Spleen (tissue), 11 donors: ENCODE measurements at regions not wholly inside any gene's neighbourhood (a gene's known extent, or its start where the extent isn't known, plus 50 kb on each side); places are given as distances from the start of the nearest gene placed in this dataset.

Source experiments
- DNase-seq: peaks from one replicate; pipeline ENCODE4 v3.0.0-alpha.2; 2020
- H3K27ac ChIP-seq, 8 donors: fragments of 200-600 bp; sonication (generic) in 7 of 8; 1 replicate in 4 of 8; 2 replicates in 4 of 8; pipeline versions ENCODE4 v1.5.0 to v1.8.0; 2016 to 2021; ENCODE audit warnings: inconsistent platforms in 4 of 8, mild to moderate bottlenecking in 4 of 8, moderate library complexity in 1 of 8
- H3K27me3 ChIP-seq, 7 donors: fragments of 200-600 bp; sonication (generic) in 6 of 7; replicated peaks in 1 of 7; 1 replicate in 4 of 7; 2 replicates in 3 of 7; pipeline versions ENCODE4 v1.5.0 to v1.8.0; 2016 to 2021; ENCODE audit warnings: inconsistent platforms in 3 of 7, mild to moderate bottlenecking in 1 of 7
- H3K36me3 ChIP-seq, 6 donors: fragments of 200-600 bp; sonication (generic) in 5 of 6; 1 replicate in 4 of 6; 2 replicates in 2 of 6; pipeline versions ENCODE4 v1.5.0 to v1.8.0; 2016 to 2021; ENCODE audit warnings: inconsistent platforms in 2 of 6
- H3K4me1 ChIP-seq, 6 donors: fragments of 200-600 bp; sonication (generic) in 5 of 6; 1 replicate in 3 of 6; 2 replicates in 3 of 6; pipeline versions ENCODE4 v1.5.0 to v1.8.0; 2016 to 2021; ENCODE audit warnings: inconsistent platforms in 3 of 6
- H3K4me3 ChIP-seq, 8 donors: fragments of 200-600 bp; sonication (generic) in 7 of 8; 1 replicate in 4 of 8; 2 replicates in 4 of 8; pipeline versions ENCODE4 v1.5.0 to v1.8.0; 2016 to 2021; ENCODE audit warnings: inconsistent platforms in 4 of 8, mild to moderate bottlenecking in 4 of 8, moderate library complexity in 2 of 8
- H3K9me3 ChIP-seq, 8 donors: fragments of 200-600 bp; sonication (generic) in 7 of 8; 1 replicate in 4 of 8; 2 replicates in 4 of 8; pipeline versions ENCODE4 v1.5.0 to v1.8.0; 2016 to 2021; ENCODE audit warnings: inconsistent platforms in 4 of 8
- CTCF ChIP-seq, 11 experiments: fragments of 200-600 bp in 7 of 11; fragments of 450-650 bp in 4 of 11; sonication (generic) in 4 of 11; IDR thresholded peaks in 8 of 11; conservative IDR thresholded peaks in 3 of 11; 1 replicate in 7 of 11; 2 replicates in 4 of 11; pipeline versions ENCODE4 v1.4.0 to v1.8.0; 2016 to 2021; ENCODE audit warnings: antibody characterized with exemption in 11 of 11, inconsistent platforms in 4 of 11, mild to moderate bottlenecking in 1 of 11
- POLR2A ChIP-seq, 3 donors: fragments of 450-650 bp; IDR thresholded peaks; one replicate each; pipeline ENCODE4 v1.5.1; 2017; ENCODE audit warnings: antibody characterized with exemption in 3 of 3, mild to moderate bottlenecking in 1 of 3
- POLR2AphosphoS5 ChIP-seq, 3 donors: sonication (generic); formaldehyde crosslinking; IDR thresholded peaks; one replicate each; pipeline ENCODE4 v1.5.1; 2017; ENCODE audit warnings: antibody characterized with exemption in 3 of 3
- WGBS, 5 donors: extraction: QIAGEN DNeasy Blood & Tissue Kit in 3 of 5; methylation state at CpG; one replicate each; pipeline versions ENCODE4 v1.1.5 to v1.1.7; 2013 to 2018; 5-methylcytosine and 5-hydroxymethylcytosine counted together
- intact Hi-C: fragments of 100-400 bp; cut with DNase I; formaldehyde crosslinking; loops from one replicate; pipeline ENCODE4 v1.15.0; 2023; ENCODE audit warnings: low total_unique reads
- donor health status: healthy with polysubstance abuse.
- donor health status: DM: no; HTN: no; CAD: no; lungs with moderate emphysema.
- donor health status: DM: no; HTN: no; CAD: no.
- donor health status: Bipolar disorder and iron deficiency.
- donor health status: healthy.
- donor health status: DM: no; HTN: no; CAD: no.
- donor health status: DM: yes; HTN: yes; CAD: no.

DNA sequence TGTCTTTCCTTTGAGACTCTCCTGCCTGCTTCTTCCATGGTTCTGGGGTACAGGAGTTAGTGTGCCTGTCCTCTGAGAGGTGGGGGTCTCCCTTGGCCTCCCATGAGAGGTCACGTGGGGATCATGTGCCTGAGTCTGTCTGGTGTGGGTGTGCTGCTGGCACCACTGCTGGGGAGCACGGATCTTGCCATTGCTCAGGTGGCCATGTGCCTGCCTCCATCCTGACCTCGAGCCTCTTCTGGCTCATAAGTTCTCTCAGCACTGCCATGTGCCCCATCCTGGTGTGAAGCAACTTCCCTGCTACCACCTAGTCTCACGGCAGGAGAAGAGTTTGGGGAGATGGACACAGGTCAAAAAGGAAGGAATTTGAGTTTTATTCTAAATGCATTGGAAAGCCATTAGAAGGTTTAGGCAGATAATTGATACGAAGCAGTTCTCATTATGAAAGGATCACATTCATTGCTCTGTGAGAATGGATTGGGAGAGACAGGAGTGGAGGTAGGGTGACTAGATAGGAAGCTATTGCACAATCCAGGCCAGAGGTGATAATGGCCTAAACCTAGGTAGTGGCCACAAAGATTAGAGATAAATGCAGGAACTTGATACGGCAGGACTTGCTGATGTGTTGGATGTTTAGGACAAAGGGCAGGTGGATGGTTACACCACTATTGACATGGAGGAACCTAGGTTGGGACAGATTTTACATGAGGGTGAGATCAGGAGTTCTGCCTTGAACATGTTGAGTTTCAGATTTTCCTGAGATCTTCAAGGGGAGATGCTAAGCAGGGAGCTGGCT lies 173.0 kb upstream of the RORA start:
- Histone ChIP-seq H3K9me3 (peaks cover 0 to 19% (median 4%) of the 10 kb centered on the region in 8 donors), H3K27ac (no peak overlapping the region), H3K27me3 (peaks cover 0 to 10% (median 0%) of the 10 kb centered on the region in 7 donors), H3K36me3 (no peaks in the 10 kb centered on the region), H3K4me1 (no peaks in the 10 kb centered on the region), H3K4me3 (no peak overlapping the region)
- TF ChIP-seq POLR2A (IDR thresholded peaks at IDR 0.05) (no peak), POLR2AphosphoS5 (IDR thresholded peaks at IDR 0.05) (no peak), CTCF (IDR thresholded peaks at IDR 0.05 in 8 of 11, conservative IDR thresholded peaks at IDR 0.05 in 3 of 11) (no peak)
- intact Hi-C loops = no loop called here
- 80 to 91% (median 81%) methylated on average over 6 of the region's 6 CpGs for WGBS, 5 donors
- DNase-seq = no peak

DNA sequence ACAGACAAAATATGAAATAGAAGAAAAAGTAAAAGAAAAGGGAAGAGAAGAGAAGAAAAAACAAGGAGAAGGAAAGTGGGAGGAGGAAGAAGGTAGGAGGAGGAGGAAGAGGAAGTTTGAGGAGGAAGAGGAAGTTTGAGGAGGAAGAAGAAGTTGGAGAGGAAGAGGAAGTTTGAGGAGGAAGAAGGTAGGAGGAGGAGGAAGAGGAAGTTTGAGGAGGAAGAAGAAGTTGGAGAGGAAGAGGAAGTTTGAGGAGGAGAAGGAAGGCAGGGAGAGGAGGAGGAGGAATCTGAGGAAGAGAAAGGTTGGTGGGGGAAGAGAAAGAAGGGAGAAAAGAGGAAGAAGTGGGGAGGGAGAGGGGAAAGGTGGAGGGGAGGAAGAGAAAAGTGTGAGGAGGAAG lies 169.2 kb upstream of the RORA start:
- intact Hi-C loops = no loop called here
- DNase-seq = no peak
- TF ChIP-seq POLR2AphosphoS5 (IDR thresholded peaks at IDR 0.05) (no peak), POLR2A (IDR thresholded peaks at IDR 0.05) (no peak), CTCF (IDR thresholded peaks at IDR 0.05 in 8 of 11, conservative IDR thresholded peaks at IDR 0.05 in 3 of 11) (no peak)
- H3K27me3 ChIP-seq = peaks cover 0 to 1% (median 0%) of the 10 kb centered on the region in 7 donors
- H3K4me1 ChIP-seq = no peaks in the 10 kb centered on the region
- no peak overlapping the region for H3K4me3 ChIP-seq
- no peak overlapping the region for H3K27ac ChIP-seq
- peaks cover 0 to 19% (median 4%) of the 10 kb centered on the region in 8 donors for H3K9me3 ChIP-seq
- no peaks in the 10 kb centered on the region for H3K36me3 ChIP-seq

DNA sequence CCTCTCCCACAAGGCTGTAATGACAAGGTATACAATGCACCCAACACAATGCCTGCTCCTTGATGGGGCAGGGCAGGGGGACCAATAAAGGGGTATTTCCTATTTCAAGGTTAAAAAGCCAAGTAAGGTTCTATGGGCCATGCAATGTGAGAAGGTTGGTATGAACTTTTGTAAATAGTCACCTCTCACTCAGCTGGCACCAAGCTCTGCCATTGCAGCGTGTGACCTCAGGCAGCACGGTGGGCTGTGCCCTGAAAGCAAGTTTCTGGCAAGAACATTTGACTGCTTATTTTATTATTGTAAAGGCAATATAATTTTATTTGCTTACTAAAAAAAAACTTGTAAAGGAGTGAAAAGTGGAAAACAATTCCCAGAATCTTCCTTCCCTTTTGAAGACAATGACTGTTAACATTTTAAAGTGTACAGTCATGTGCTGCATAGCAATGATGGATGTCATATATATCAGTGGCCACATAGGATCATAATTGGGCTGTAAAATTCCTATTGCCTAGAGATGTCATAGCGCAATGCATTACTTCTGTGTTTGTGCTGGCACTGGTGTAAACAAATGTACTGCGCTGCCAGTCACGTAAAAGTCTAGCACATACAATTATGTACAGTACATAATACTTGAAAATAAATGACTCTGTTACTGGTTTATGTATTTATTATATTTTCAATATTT lies 167.3 kb upstream of the RORA start:
- Histone ChIP-seq H3K36me3 (no peaks in the 10 kb centered on the region), H3K4me1 (no peaks in the 10 kb centered on the region), H3K9me3 (peaks cover 0 to 19% (median 4%) of the 10 kb centered on the region in 8 donors), H3K4me3 (no peak overlapping the region), H3K27me3 (peaks cover 0 to 5% (median 0%) of the 10 kb centered on the region in 7 donors), H3K27ac (no peak overlapping the region)
- TF ChIP-seq POLR2A (IDR thresholded peaks at IDR 0.05) (no peak), CTCF (IDR thresholded peaks at IDR 0.05 in 8 of 11, conservative IDR thresholded peaks at IDR 0.05 in 3 of 11) (no peak), POLR2AphosphoS5 (IDR thresholded peaks at IDR 0.05) (no peak)
- DNase-seq = no peak
- intact Hi-C loops = no loop called here
- 92 to 96% (median 93%) methylated on average over 5 of the region's 5 CpGs for WGBS, 5 donors

- Histone ChIP-seq H3K27ac (no peak overlapping the region), H3K27me3 (peaks cover 0 to 5% (median 0%) of the 10 kb centered on the region in 7 donors), H3K9me3 (peaks cover 0 to 14% (median 4%) of the 10 kb centered on the region in 8 donors), H3K36me3 (no peaks in the 10 kb centered on the region), H3K4me1 (no peaks in the 10 kb centered on the region), H3K4me3 (no peak overlapping the region)
- DNase-seq = no peak
- 49 to 76% (median 63%) methylated on average over 3 of the region's 3 CpGs for WGBS, 5 donors
- intact Hi-C loops = no loop called here
- TF ChIP-seq CTCF (IDR thresholded peaks at IDR 0.05 in 8 of 11, conservative IDR thresholded peaks at IDR 0.05 in 3 of 11) = no peak
These were observed 164.8 kb upstream of the RORA start for GRCh38 chr15:61393949-61394348.
